GM20000 (cell line): ENCODE measurements at regions not wholly inside any gene's neighbourhood (a gene's known extent, or its start where the extent isn't known, plus 50 kb on each side); places are given as distances from the start of the nearest gene placed in this dataset.

Experiments
- DNase-seq: peaks from one replicate; pipeline ENCODE4 v3.0.0; 2012; ENCODE audit warnings: low spot score
- CTCF ChIP-seq: IDR thresholded peaks from 2 replicates; pipeline ENCODE4 v1.5.1; 2012; ENCODE audit warnings: mild to moderate bottlenecking, control low read depth; ENCODE audit errors: extremely low read depth, missing control alignments

DNA sequence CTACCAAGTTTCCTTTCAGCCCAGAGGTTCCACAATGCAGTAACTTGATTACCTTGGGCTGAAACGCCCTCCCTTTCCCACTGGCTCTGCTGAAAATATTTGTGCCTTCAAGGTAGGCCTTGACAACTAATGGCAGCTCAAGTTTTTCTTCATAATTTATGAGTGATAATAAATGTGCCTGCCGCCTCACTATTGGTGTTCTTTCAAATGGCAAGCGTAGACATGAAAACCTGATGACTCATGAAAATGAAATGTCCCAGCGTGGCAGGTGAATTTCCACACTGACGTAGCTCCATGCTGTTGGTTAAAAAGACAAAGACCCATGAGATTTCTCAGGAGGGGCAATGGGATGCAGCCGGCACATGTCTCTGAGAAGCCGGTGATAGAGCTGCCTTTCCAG lies 107.2 kb upstream of the GGTLC1 start:
- DNase-seq: no peak
- no peak for TF ChIP-seq CTCF

GRCh38 chr20:24095303-24095702 lies 106.7 kb upstream of the GGTLC1 start:
- no peak for TF ChIP-seq CTCF
- DNase-seq: no peak

DNA sequence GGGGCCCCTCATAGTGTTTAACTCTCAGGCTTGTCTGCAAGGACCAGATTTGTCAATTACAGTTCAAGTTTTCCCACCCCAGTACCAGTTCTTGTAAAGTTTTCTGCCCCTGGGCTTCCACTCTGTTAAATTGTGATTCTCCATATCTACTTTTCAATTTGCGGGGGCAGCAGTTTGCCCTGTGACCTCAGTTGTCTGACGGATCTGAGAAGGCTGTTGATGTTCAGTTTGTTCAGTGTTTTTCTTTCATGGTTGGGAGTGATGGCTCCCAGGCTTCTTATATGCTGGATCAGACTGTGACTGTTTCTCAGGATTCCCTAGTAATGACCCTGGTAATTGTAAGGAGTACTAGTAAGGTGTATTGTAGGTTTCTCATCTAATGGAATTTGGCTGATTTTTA lies 101.0 kb upstream of the GGTLC1 start:
- no peak for DNase-seq
- TF ChIP-seq CTCF: no peak

GRCh38 chr20:24086121-24086520 lies 97.5 kb upstream of the GGTLC1 start:
- no peak for DNase-seq
- TF ChIP-seq CTCF: no peak

GRCh38 chr20:24084281-24084680 lies 95.7 kb upstream of the GGTLC1 start:
- DNase-seq: no peak
- no peak for TF ChIP-seq CTCF

DNA sequence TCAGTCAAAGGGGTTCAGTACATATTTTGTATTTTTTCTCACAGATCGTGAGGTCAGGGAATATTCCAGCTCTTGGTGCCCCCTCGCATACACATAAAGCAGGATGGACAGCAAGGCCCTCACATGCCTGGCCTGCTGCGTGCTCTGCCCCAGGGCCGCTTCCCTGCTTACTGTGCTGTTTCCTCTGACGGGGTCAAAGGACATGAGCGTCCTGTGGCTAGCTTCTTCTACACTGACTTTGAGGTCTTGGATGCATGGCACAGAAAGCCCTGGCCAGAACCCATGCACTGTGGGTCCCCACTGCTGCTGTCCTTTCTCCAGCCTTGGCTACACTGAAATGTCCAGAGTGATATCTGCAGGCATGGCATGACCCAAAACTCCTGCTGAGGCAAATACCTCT lies 92.5 kb upstream of the GGTLC1 start:
- TF ChIP-seq CTCF: no peak
- DNase-seq: no peak

GRCh38 chr20:24079661-24080412 lies 91.3 kb upstream of the GGTLC1 start:
- no peak for TF ChIP-seq CTCF

More at GRCh38 chr20:24079661-24080412, 91.3 kb upstream of the GGTLC1 start:
- DNase-seq: no peak
